SK-N-MC (cell line): ENCODE measurements at regions not wholly inside any gene's neighbourhood (a gene's known extent, or its start where the extent isn't known, plus 50 kb on each side); places are given as distances from the start of the nearest gene placed in this dataset.

Experiments
- EZH2 ChIP-seq: fragments of 200-600 bp; sonication (generic); IDR thresholded peaks from one replicate; pipeline ENCODE4 v1.6.1; 2017; ENCODE audit warnings: antibody characterized with exemption
- FOXP2 ChIP-seq: optimal IDR thresholded peaks from 2 replicates; pipeline ENCODE3; 2011; ENCODE audit warnings: mild to moderate bottlenecking, moderate library complexity; ENCODE audit not compliant: insufficient read depth; ENCODE audit errors: extremely low read length, control extremely low read depth
- POLR2AphosphoS5 ChIP-seq: IDR thresholded peaks from 2 replicates; pipeline ENCODE4 v1.6.1; 2012; ENCODE audit warnings: mild to moderate bottlenecking, low read depth, low read length, borderline replicate concordance

DNA sequence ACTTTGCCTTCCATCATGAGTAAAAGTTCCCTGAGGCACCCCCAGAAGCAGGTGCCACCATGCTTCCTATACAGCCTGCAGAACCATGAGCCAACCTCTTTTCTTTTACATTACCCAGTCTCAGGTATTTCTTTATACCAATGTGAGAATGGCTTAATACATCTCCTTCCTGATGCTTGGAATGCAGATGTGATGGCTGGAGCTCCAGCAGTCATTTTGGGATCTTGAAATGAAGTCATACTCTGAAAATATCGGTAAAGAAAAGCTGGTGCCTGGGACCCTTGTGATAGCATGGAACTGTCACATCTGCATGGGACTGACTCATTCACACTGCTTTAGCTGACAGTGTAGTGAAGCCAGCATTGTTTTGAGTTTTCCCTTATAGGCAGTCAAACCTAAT, 634.5 kb upstream of the NRP1 start:
- TF ChIP-seq EZH2 (no peak), POLR2AphosphoS5 (no peak), FOXP2 (no peak)
